Activated CD4-positive, alpha-beta T cell treated with anti-CD3 and anti-CD28 coated beads for 36 hours (primary cell): ENCODE measurements at regions not wholly inside any gene's neighbourhood (a gene's known extent, or its start where the extent isn't known, plus 50 kb on each side); places are given as distances from the start of the nearest gene placed in this dataset.
A peak's percentile ranks its signal among the peaks of the same experiment; 100 is the strongest.
"Not testable (repeated sequence)": the region's sequence is repeated elsewhere in the genome, so short reads cannot be mapped to it uniquely, and the experiment has no call there.

Experiments
- ATAC-seq: fragments of 200-7000 bp; cut with Tn5 transposase; one replicate; pipeline ENCODE4 v1.10.0; 2021; ENCODE audit warnings: mild to moderate bottlenecking, moderate library complexity
- CTCF ChIA-PET: fragments of 350-600 bp; sonication (Branson Sonifier 250); formaldehyde crosslinking; loops from one replicate; lab custom pipeline; 2021; ENCODE audit warnings: antibody characterized with exemption; lab: Charles Lee
- POLR2A ChIA-PET: fragments of 350-600 bp; sonication (Branson Sonifier 250); formaldehyde crosslinking; loops from one replicate; lab custom pipeline; 2021; ENCODE audit warnings: antibody characterized with exemption, inconsistent platforms; lab: Charles Lee
- DNase-seq: peaks from one replicate; pipeline ENCODE4 v3.0.0-alpha.2; 2020
- H3K27ac Mint-ChIP-seq: one replicate; pipeline ENCODE4 v1.8.0; 2021; ENCODE audit warnings: mixed read lengths
- H3K27me3 Mint-ChIP-seq: one replicate; pipeline ENCODE4 v1.8.0; 2021; ENCODE audit warnings: mixed read lengths
- H3K36me3 Mint-ChIP-seq: one replicate; pipeline ENCODE4 v1.8.0; 2021; ENCODE audit warnings: low read depth, mixed read lengths
- H3K4me1 Mint-ChIP-seq: one replicate; pipeline ENCODE4 v1.8.0; 2021; ENCODE audit warnings: mixed read lengths
- H3K4me3 Mint-ChIP-seq: one replicate; pipeline ENCODE4 v1.8.0; 2021; ENCODE audit warnings: mild to moderate bottlenecking, moderate library complexity, mixed read lengths
- H3K9me3 Mint-ChIP-seq: one replicate; pipeline ENCODE4 v1.8.0; 2021; ENCODE audit warnings: low read depth, mixed read lengths
- intact Hi-C, 2 experiments: fragments of 100-400 bp; cut with DNase I in 1 of 2; cut with micrococcal nuclease in 1 of 2; formaldehyde crosslinking; loops; one replicate each; pipeline versions ENCODE4 v1.14.2 to v1.15.1; 2022 to 2024; cut with DNase I, micrococcal nuclease

GRCh38 chr1:200496937-200497336, 87.1 kb upstream of the ZNF281 start:
- no peaks in the 10 kb centered on the region for H3K27me3 Mint-ChIP-seq
- no peak overlapping the region for H3K4me3 Mint-ChIP-seq
- H3K4me1 Mint-ChIP-seq, result no peaks in the 10 kb centered on the region
- H3K27ac Mint-ChIP-seq, result no peak overlapping the region
- no peaks in the 10 kb centered on the region for H3K36me3 Mint-ChIP-seq
- POLR2A ChIA-PET, result no interaction called here
- DNase-seq (no peak), ATAC-seq (no peak)
- CTCF ChIA-PET, result no interaction called here
- intact Hi-C loops, result no loop called here
- H3K9me3 Mint-ChIP-seq, result no peaks in the 10 kb centered on the region

- no peak for ATAC-seq
- Mint-ChIP-seq H3K9me3 (no peaks in the 10 kb centered on the region), H3K36me3 (no peaks in the 10 kb centered on the region), H3K27ac (no peak overlapping the region), H3K4me1 (no peaks in the 10 kb centered on the region), H3K27me3 (no peaks in the 10 kb centered on the region), H3K4me3 (no peak overlapping the region)
- intact Hi-C loops, result no loop called here
- ChIA-PET POLR2A (no interaction called here), CTCF (interaction anchor here (1.2 kb wide), 1 partner anchor 57 kb away, joined by 3 read pairs; no protein-coding TSS in a partner anchor)
- DNase-seq, result no peak
These were observed 86.1 kb upstream of the ZNF281 start for GRCh38 chr1:200495901-200496300.

DNA sequence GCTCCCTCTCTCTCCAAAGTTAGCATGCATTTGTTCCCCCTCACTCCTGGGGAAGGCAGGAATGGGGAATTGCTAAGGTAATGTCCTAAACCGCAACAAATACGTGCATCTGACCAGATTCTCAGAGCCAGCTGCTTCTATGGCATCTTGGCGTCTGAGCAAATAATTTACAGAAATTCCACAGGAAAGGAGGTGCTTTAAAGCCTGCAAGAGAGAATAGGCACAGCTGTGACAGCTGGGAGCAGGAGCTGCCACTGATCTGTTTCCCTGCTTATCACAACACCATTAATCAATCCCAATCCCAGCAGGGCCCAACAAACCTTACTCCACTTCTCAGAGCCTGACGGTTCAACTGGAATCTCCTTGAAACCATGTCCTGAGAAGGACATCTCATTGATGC, 83.5 kb upstream of the ZNF281 start:
- Mint-ChIP-seq H3K36me3 (no peaks in the 10 kb centered on the region), H3K27me3 (peaks cover 2% of the 10 kb centered on the region), H3K9me3 (no peaks in the 10 kb centered on the region), H3K27ac (no peak overlapping the region), H3K4me1 (peaks cover 1% of the 10 kb centered on the region), H3K4me3 (no peak overlapping the region)
- CTCF ChIA-PET, result interaction anchor here (0.7 kb wide), 1 partner anchor 806 kb away, joined by 3 read pairs; no protein-coding TSS in a partner anchor
- POLR2A ChIA-PET, result no interaction called here
- intact Hi-C loops, result no loop called here
- DNase-seq (no peak), ATAC-seq (no peak)

DNA sequence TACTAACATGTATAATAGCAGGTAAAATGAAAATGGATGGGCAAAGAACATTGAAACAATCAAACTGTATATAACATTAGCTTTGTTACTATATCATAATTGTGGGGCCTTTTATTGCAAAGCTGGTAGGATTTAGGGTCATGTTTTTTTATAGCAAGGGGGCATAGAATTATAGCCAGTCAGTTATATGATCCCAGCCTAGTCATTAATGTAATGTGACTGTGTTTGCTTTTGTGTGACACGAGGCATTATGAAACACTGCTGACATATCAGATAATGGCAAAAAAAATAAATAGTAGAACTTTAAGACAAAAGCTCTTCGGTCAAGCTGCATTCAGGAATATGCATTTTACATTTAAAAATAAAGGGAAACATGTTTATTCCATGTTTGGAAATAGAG, 81.3 kb upstream of the ZNF281 start:
- Mint-ChIP-seq H3K4me3 (no peak overlapping the region), H3K36me3 (no peaks in the 10 kb centered on the region), H3K9me3 (no peaks in the 10 kb centered on the region), H3K27ac (no peak overlapping the region), H3K27me3 (peaks cover 6% of the 10 kb centered on the region), H3K4me1 (peaks cover 3% of the 10 kb centered on the region)
- CTCF ChIA-PET, result interaction anchor here (0.7 to 2.5 kb wide), 11 partner anchors 10 to 806 kb away, joined by 3 to 8 read pairs (median 4); no protein-coding TSS in a partner anchor
- POLR2A ChIA-PET, result no interaction called here
- ATAC-seq (no peak), DNase-seq (no peak)
- intact Hi-C loops, result no loop called here

DNA sequence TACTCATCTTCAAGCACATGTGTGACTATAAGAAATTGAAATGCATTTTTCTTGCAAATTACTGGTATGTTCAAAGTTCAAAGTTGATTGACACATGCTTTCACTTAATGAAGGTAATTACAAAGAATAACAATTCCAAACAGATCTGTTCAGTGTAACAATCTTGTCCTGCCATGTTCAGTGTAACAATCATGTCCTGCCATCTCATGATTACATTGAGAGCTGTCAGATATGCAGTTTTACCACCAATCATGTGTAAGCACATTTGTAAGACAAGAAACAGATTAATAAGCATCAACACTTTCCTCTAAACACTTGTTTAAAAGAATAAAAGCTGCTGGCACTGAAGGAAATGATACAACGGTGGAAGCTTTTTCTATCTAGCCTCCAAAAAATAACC, 80.3 kb upstream of the ZNF281 start:
- intact Hi-C loops, result no loop called here
- Mint-ChIP-seq H3K9me3 (no peaks in the 10 kb centered on the region), H3K27ac (no peak overlapping the region), H3K36me3 (no peaks in the 10 kb centered on the region), H3K27me3 (peaks cover 9% of the 10 kb centered on the region), H3K4me3 (no peak overlapping the region), H3K4me1 (peaks cover 3% of the 10 kb centered on the region)
- ChIA-PET CTCF (interaction anchor here (0.6 to 2.5 kb wide), 9 partner anchors 12 to 805 kb away, joined by 3 to 8 read pairs (median 3); no protein-coding TSS in a partner anchor), POLR2A (no interaction called here)
- ATAC-seq (no peak), DNase-seq (no peak)

- peak; percentile 59 for DNase-seq
- ATAC-seq, result peak; percentile 77
- peaks cover 13% of the 10 kb centered on the region for H3K27me3 Mint-ChIP-seq
- POLR2A ChIA-PET, result no interaction called here
- no peaks in the 10 kb centered on the region for H3K36me3 Mint-ChIP-seq
- H3K4me1 Mint-ChIP-seq, result peaks cover 8% of the 10 kb centered on the region
- CTCF ChIA-PET, result interaction anchor here (0.6 to 1.6 kb wide), 18 partner anchors 17 to 804 kb away, joined by 3 to 7 read pairs (median 3); no protein-coding TSS in a partner anchor
- H3K9me3 Mint-ChIP-seq, result no peaks in the 10 kb centered on the region
- intact Hi-C loops, result loop anchor here (1.0 to 10.0 kb wide), 9 partner anchors 78 to 806 kb away; partner anchors contain the start of gene ZNF281 (in 1 of the 2)
- H3K27ac Mint-ChIP-seq, result no peak overlapping the region
- no peak overlapping the region for H3K4me3 Mint-ChIP-seq
These were observed 78.7 kb upstream of the ZNF281 start for GRCh38 chr1:200488375-200489165.

GRCh38 chr1:200487650-200488049, 77.8 kb upstream of the ZNF281 start:
- no peak for DNase-seq
- Mint-ChIP-seq H3K27me3 (peaks cover 13% of the 10 kb centered on the region), H3K4me1 (peaks cover 14% of the 10 kb centered on the region), H3K4me3 (no peak overlapping the region), H3K36me3 (no peaks in the 10 kb centered on the region), H3K9me3 (no peaks in the 10 kb centered on the region), H3K27ac (no peak overlapping the region)
- CTCF ChIA-PET, result interaction anchor here (0.6 to 1.6 kb wide), 4 partner anchors 42 to 347 kb away, joined by 3 to 5 read pairs (median 4); no protein-coding TSS in a partner anchor
- intact Hi-C loops, result loop anchor here (1.0 to 10.0 kb wide), 9 partner anchors 77 to 805 kb away; partner anchors contain the start of gene ZNF281 (in 1 of the 2)
- ATAC-seq, result no peak
- POLR2A ChIA-PET, result no interaction called here

DNA sequence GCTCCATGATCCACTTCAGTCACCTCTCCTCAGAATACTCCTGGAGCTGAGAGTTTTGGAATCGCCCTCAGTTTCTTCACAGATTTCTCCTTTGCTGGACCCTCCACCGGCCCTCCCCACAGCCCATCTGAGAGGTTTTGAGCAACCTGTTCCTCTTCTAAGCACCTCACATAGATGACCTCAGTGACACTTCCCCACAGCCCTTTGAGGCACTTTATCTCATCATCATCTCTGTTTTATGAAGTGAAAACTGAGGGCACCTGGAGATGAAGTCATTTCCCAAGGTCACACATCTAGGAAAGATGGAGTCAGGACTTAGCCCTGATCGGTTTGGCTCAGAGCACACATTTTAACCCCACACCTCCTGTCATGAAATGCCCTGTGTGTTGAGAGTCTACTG, 76.8 kb upstream of the ZNF281 start:
- ATAC-seq (no peak), DNase-seq (no peak)
- POLR2A ChIA-PET, result no interaction called here
- H3K4me1 Mint-ChIP-seq, result peaks cover 18% of the 10 kb centered on the region
- no peak overlapping the region for H3K4me3 Mint-ChIP-seq
- intact Hi-C loops, result loop anchor here (5.0 to 10.0 kb wide), 5 partner anchors 134 to 804 kb away; no protein-coding TSS in a partner anchor
- H3K27ac Mint-ChIP-seq, result no peak overlapping the region
- CTCF ChIA-PET, result no interaction called here
- no peaks in the 10 kb centered on the region for H3K36me3 Mint-ChIP-seq
- no peaks in the 10 kb centered on the region for H3K9me3 Mint-ChIP-seq
- H3K27me3 Mint-ChIP-seq, result peaks cover 16% of the 10 kb centered on the region

DNA sequence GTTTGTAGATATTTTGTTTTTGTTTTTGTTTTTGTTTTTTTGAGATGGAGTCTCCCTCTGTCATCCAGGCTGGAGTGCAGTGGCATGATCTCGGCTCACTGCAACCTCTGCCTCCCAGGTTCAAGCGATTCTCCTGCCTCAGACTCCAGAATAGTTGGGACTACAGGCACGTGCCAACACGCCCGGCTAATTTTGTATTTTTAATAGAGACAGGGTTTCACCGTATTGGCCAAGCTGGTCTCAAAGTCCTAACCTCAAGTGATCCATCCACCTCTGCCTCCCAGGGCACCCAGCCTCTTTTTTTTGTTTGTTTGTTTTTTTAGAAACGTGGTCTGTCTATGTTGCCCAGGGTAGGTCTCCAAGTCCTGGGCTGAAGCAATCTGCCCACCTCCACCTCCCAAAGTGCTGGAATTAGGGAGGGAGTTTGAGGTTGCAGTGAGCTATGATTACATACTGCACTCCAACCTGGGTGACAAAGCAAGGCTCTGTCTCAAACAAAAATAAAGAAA, 74.7 kb upstream of the ZNF281 start:
- ATAC-seq, H3K4me3 Mint-ChIP-seq, H3K36me3 Mint-ChIP-seq, H3K9me3 Mint-ChIP-seq, H3K27ac Mint-ChIP-seq, DNase-seq: not testable (repeated sequence)
- ChIA-PET POLR2A (interaction anchor here (0.7 kb wide), 1 partner anchor 208 kb away, joined by 4 read pairs; no protein-coding TSS in a partner anchor), CTCF (interaction anchor here (1.4 to 1.8 kb wide), 2 partner anchors 15 to 205 kb away, joined by 5 to 9 read pairs; no protein-coding TSS in a partner anchor)
- intact Hi-C loops, result loop anchor here in 1 of 2 experiments (10.0 kb wide), 1 partner anchor 180 kb away; no protein-coding TSS in a partner anchor
- H3K4me1 Mint-ChIP-seq, result peaks cover 21% of the 10 kb centered on the region
- peaks cover 21% of the 10 kb centered on the region for H3K27me3 Mint-ChIP-seq

DNA sequence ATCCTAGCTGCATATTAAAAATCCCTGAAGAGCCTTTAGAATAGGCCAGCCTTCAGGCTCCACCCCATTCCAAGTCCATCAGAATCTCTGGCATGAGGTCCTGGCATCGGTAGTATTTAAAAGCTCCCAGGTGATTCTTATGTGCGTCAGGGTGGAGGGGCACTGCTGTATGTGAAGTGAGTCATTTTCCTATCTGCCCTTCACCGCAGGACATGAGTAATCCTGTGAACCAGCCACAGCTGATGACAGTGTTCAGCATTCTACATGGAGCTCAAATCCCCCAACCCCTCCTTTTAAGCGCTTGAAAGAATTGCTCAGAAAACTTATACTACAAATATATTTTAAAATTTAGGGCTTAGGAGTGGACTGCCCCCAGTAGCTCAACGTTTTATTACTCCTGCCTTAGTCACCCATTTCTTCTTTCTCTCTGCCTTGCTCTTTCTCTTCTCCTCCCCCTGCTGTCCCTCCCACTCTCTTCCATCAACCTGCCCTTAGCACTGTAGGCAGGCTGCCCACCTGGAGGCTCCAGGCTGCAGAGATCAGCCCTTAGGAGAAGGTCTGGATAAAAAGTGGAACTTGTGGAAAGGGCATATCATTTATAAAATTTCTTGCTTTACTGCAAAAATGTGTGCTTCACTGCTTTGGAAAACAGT, 73.8 kb upstream of the ZNF281 start:
- ChIA-PET POLR2A (no interaction called here), CTCF (interaction anchor here (0.6 to 1.8 kb wide), 7 partner anchors 9 to 365 kb away, joined by 3 to 9 read pairs (median 3); no protein-coding TSS in a partner anchor)
- intact Hi-C loops, result loop anchor here (1.0 to 10.0 kb wide), 5 partner anchors 10 to 179 kb away; partner anchors contain the start of gene ZNF281 (in 1 of the 2)
- peaks cover 22% of the 10 kb centered on the region for H3K27me3 Mint-ChIP-seq
- ATAC-seq (peak; percentile 100), DNase-seq (peak; percentile 86)
- H3K9me3 Mint-ChIP-seq, result no peaks in the 10 kb centered on the region
- H3K36me3 Mint-ChIP-seq, result no peaks in the 10 kb centered on the region
- peaks cover 21% of the 10 kb centered on the region for H3K4me1 Mint-ChIP-seq
- peak overlapping the region; percentile 69 for H3K27ac Mint-ChIP-seq
- peak overlapping the region; percentile 18 for H3K4me3 Mint-ChIP-seq

DNA sequence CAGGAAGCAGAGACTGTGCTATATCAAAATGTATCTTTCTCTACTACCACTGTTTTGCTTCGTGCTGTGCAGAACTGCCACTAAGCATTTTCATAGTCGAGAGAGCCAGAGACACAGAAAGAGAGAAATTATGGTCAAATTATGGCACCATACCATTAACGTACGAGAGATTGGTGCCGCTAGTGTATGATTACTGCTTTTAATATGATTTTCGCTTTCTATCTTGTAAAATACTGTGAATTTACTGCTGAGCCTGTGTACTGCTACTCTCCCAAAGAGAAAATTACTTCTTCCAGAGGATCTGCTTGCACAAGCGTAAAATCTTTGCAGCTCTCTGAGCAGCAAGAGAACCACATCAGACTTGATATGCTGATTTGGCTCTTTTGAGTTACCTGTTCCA, 71.1 kb upstream of the ZNF281 start:
- CTCF ChIA-PET, result interaction anchor here (0.5 to 0.9 kb wide), 2 partner anchors 26 to 202 kb away, joined by 3 read pairs; no protein-coding TSS in a partner anchor
- Mint-ChIP-seq H3K27ac (no peak overlapping the region), H3K4me3 (no peak overlapping the region), H3K9me3 (no peaks in the 10 kb centered on the region), H3K36me3 (no peaks in the 10 kb centered on the region), H3K27me3 (peaks cover 18% of the 10 kb centered on the region), H3K4me1 (peaks cover 23% of the 10 kb centered on the region)
- DNase-seq (no peak), ATAC-seq (no peak)
- POLR2A ChIA-PET, result interaction anchor here (0.7 kb wide), 1 partner anchor 452 kb away, joined by 6 read pairs; no protein-coding TSS in a partner anchor
- intact Hi-C loops, result loop anchor here in 1 of 2 experiments (10.0 kb wide), 1 partner anchor 176 kb away; no protein-coding TSS in a partner anchor
